ENCODE measurements at regions not wholly inside any gene's neighbourhood (a gene's known extent, or its start where the extent isn't known, plus 50 kb on each side); places are given as distances from the start of the nearest gene placed in this dataset.

DNA sequence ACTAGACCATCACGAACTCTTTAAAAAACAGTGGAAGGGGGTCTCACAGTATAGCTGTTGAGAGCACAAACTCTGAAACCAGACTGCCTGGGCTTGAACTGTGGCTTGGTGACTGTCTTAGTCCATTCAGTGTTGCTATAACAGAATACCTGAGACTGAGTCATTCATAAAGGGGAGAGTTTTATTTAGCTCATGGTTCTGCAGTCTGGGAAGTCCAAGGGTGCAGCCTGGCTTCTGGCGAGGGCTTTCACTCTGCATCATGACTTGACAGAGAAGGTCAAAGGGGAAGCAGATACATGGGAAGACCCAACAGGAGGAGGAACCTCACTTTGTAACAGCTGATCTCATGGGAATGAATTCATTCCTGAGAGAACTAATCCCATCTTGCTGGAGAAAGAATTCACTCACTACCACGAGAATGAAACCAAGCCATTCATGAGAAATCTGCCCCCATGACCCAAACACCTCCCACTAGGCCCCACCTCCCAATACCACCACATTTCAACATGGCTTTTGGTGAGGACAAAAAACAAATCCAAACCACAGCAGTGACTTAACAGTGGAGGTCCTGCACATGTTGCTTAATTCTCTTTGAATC is 116.7 kb upstream of the STOX2 start:
- no peak overlapping the region for H2BK12ac ChIP-seq (ENCODE audit: low read length)

DNA sequence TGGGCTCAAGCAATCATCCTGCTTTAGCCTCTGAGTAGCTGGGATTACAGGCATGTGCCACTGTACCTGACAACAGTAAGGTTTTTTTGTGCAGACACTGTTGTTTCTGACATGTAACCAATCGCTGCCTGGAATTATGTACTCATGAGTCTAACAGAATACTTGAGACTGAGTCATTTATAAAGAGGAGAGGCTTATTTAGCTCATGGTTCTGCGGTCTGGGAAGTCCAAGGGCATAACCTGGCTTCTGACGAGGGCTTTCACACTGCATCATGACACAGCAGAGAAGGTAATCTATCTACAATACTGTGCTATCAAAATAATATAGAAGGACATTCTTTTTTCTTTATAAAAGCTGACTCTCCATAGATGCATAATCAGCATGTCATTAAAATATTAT is 115.5 kb upstream of the STOX2 start:
- Histone ChIP-seq H3K27ac (replicated peaks; ENCODE audit: low read length) (no peak overlapping the region), H2AFZ (ENCODE audit: low read length) (no peak overlapping the region), H2BK5ac (ENCODE audit: low read length) (no peak overlapping the region), H3K4ac (ENCODE audit: low read length) (no peak overlapping the region), H2BK120ac (ENCODE audit: low read depth, low read length) (no peak overlapping the region), H2BK15ac (ENCODE audit: low read length) (no peak overlapping the region), H3K14ac (ENCODE audit: low read length) (no peak overlapping the region), H3K18ac (ENCODE audit: low read length) (no peak overlapping the region), H4K8ac (ENCODE audit: low read depth, low read length) (no peak overlapping the region), H4K91ac (ENCODE audit: low read depth, low read length, poor library complexity) (no peak overlapping the region), H3K36me3 (replicated peaks in 1 of 2; ENCODE audit: control insufficient read depth in 2 of 2, insufficient read depth in 2 of 2, low read length in 2 of 2) (no peaks in the 10 kb centered on the region), H3K9me3 (replicated peaks in 1 of 2; ENCODE audit: control insufficient read depth in 2 of 2, insufficient read depth in 1 of 2, low read depth in 1 of 2, low read length in 2 of 2) (peaks cover 2 to 10% of the 10 kb centered on the region in 2 donors), H3K4me3 (ENCODE audit: low read length in 2 of 2) (no peak overlapping the region), H3K4me2 (ENCODE audit: insufficient read depth, low read length, poor library complexity, severe bottlenecking) (no peak overlapping the region), H3K79me1 (ENCODE audit: low read depth, low read length) (no peaks in the 10 kb centered on the region), H3K4me1 (ENCODE audit: control insufficient read depth in 2 of 2, insufficient read depth in 1 of 2, low read depth in 1 of 2, low read length in 2 of 2) (no peaks in the 10 kb centered on the region), H3K9ac (ENCODE audit: low read depth, low read length, poor library complexity) (no peak overlapping the region), H3K23ac (ENCODE audit: low read depth, low read length, poor library complexity) (no peak overlapping the region), H2BK12ac (ENCODE audit: low read length) (no peak overlapping the region), H2AK5ac (ENCODE audit: low read depth, low read length) (no peak overlapping the region), H3K27me3 (ENCODE audit: control insufficient read depth in 3 of 3, insufficient read depth in 3 of 3, low read depth in 1 of 3, low read length in 3 of 3) (peaks cover 0 to 4% (median 0%) of the 10 kb centered on the region in 3 experiments)
- WGBS, 2 donors (ENCODE audit: extremely low coverage in 2 of 2, insufficient read length in 2 of 2, insufficient replicate concordance in 1 of 2) = no CpG with 5 or more reads among the region's 3 CpGs
- DNase-seq (ENCODE audit: low spot score) = no peak

More for the DNA sequence above, 116.7 kb upstream of the STOX2 start:
- Histone ChIP-seq H3K4me3 (ENCODE audit: low read length in 2 of 2) (no peak overlapping the region), H4K8ac (ENCODE audit: low read depth, low read length) (no peak overlapping the region), H3K79me1 (ENCODE audit: low read depth, low read length) (no peaks in the 10 kb centered on the region), H3K14ac (ENCODE audit: low read length) (no peak overlapping the region), H3K23ac (ENCODE audit: low read depth, low read length, poor library complexity) (no peak overlapping the region), H2BK5ac (ENCODE audit: low read length) (no peak overlapping the region), H3K27ac (replicated peaks; ENCODE audit: low read length) (no peak overlapping the region), H3K4me1 (ENCODE audit: control insufficient read depth in 2 of 2, insufficient read depth in 1 of 2, low read depth in 1 of 2, low read length in 2 of 2) (peaks cover 2 to 3% of the 10 kb centered on the region in 2 donors), H2AFZ (ENCODE audit: low read length) (no peak overlapping the region), H3K9me3 (replicated peaks in 1 of 2; ENCODE audit: control insufficient read depth in 2 of 2, insufficient read depth in 1 of 2, low read depth in 1 of 2, low read length in 2 of 2) (peaks cover 0 to 3% of the 10 kb centered on the region in 2 donors), H2BK15ac (ENCODE audit: low read length) (no peak overlapping the region), H4K91ac (ENCODE audit: low read depth, low read length, poor library complexity) (no peak overlapping the region), H2BK120ac (ENCODE audit: low read depth, low read length) (no peak overlapping the region), H3K9ac (ENCODE audit: low read depth, low read length, poor library complexity) (no peak overlapping the region), H3K4ac (ENCODE audit: low read length) (no peak overlapping the region), H3K18ac (ENCODE audit: low read length) (no peak overlapping the region), H3K27me3 (ENCODE audit: control insufficient read depth in 3 of 3, insufficient read depth in 3 of 3, low read depth in 1 of 3, low read length in 3 of 3) (no peaks in the 10 kb centered on the region), H3K36me3 (replicated peaks in 1 of 2; ENCODE audit: control insufficient read depth in 2 of 2, insufficient read depth in 2 of 2, low read length in 2 of 2) (no peaks in the 10 kb centered on the region), H3K4me2 (ENCODE audit: insufficient read depth, low read length, poor library complexity, severe bottlenecking) (no peak overlapping the region), H2AK5ac (ENCODE audit: low read depth, low read length) (no peak overlapping the region)
- WGBS, 2 donors (ENCODE audit: extremely low coverage in 2 of 2, insufficient read length in 2 of 2, insufficient replicate concordance in 1 of 2) = no CpG with 5 or more reads among the region's 3 CpGs
- no peak for DNase-seq (ENCODE audit: low spot score)

- Histone ChIP-seq H3K4me2 (ENCODE audit: insufficient read depth, low read length, poor library complexity, severe bottlenecking) (no peak overlapping the region), H2AFZ (ENCODE audit: low read length) (no peak overlapping the region), H3K4me1 (ENCODE audit: control insufficient read depth in 2 of 2, insufficient read depth in 1 of 2, low read depth in 1 of 2, low read length in 2 of 2) (no peaks in the 10 kb centered on the region), H3K9ac (ENCODE audit: low read depth, low read length, poor library complexity) (no peak overlapping the region), H3K18ac (ENCODE audit: low read length) (no peak overlapping the region), H2BK12ac (ENCODE audit: low read length) (no peak overlapping the region), H3K79me1 (ENCODE audit: low read depth, low read length) (no peaks in the 10 kb centered on the region), H2BK15ac (ENCODE audit: low read length) (no peak overlapping the region), H4K8ac (ENCODE audit: low read depth, low read length) (no peak overlapping the region), H3K27ac (replicated peaks; ENCODE audit: low read length) (no peak overlapping the region), H3K23ac (ENCODE audit: low read depth, low read length, poor library complexity) (no peak overlapping the region), H2AK5ac (ENCODE audit: low read depth, low read length) (no peak overlapping the region), H3K9me3 (replicated peaks in 1 of 2; ENCODE audit: control insufficient read depth in 2 of 2, insufficient read depth in 1 of 2, low read depth in 1 of 2, low read length in 2 of 2) (peaks cover 2 to 19% of the 10 kb centered on the region in 2 donors), H3K14ac (ENCODE audit: low read length) (no peak overlapping the region), H3K4ac (ENCODE audit: low read length) (no peak overlapping the region), H4K91ac (ENCODE audit: low read depth, low read length, poor library complexity) (no peak overlapping the region), H3K4me3 (ENCODE audit: low read length in 2 of 2) (no peak overlapping the region), H3K36me3 (replicated peaks in 1 of 2; ENCODE audit: control insufficient read depth in 2 of 2, insufficient read depth in 2 of 2, low read length in 2 of 2) (no peaks in the 10 kb centered on the region), H2BK120ac (ENCODE audit: low read depth, low read length) (no peak overlapping the region), H2BK5ac (ENCODE audit: low read length) (no peak overlapping the region), H3K27me3 (ENCODE audit: control insufficient read depth in 3 of 3, insufficient read depth in 3 of 3, low read depth in 1 of 3, low read length in 3 of 3) (peaks cover 0 to 11% (median 0%) of the 10 kb centered on the region in 3 experiments)
- WGBS, 2 donors (ENCODE audit: extremely low coverage in 2 of 2, insufficient read length in 2 of 2, insufficient replicate concordance in 1 of 2) = no CpG with 5 or more reads among the region's 4 CpGs
- DNase-seq (ENCODE audit: low spot score) = no peak
Measured at GRCh38 chr4:183790661-183791060, 114.4 kb upstream of the STOX2 start.

- Histone ChIP-seq H2BK5ac (ENCODE audit: low read length) (no peak overlapping the region), H3K23ac (ENCODE audit: low read depth, low read length, poor library complexity) (no peak overlapping the region), H4K8ac (ENCODE audit: low read depth, low read length) (no peak overlapping the region), H3K27me3 (ENCODE audit: control insufficient read depth in 3 of 3, insufficient read depth in 3 of 3, low read depth in 1 of 3, low read length in 3 of 3) (peaks cover 15 to 74% (median 48%) of the 10 kb centered on the region in 3 experiments), H3K4me2 (ENCODE audit: insufficient read depth, low read length, poor library complexity, severe bottlenecking) (peak overlapping the region; percentile 92), H3K36me3 (replicated peaks in 1 of 2; ENCODE audit: control insufficient read depth in 2 of 2, insufficient read depth in 2 of 2, low read length in 2 of 2) (no peaks in the 10 kb centered on the region), H3K4me3 (ENCODE audit: low read length in 2 of 2) (peak overlapping the region in 1 of 2 donors; percentile 82), H2BK15ac (ENCODE audit: low read length) (no peak overlapping the region), H2AFZ (ENCODE audit: low read length) (peak overlapping the region; percentile 94), H3K4me1 (ENCODE audit: control insufficient read depth in 2 of 2, insufficient read depth in 1 of 2, low read depth in 1 of 2, low read length in 2 of 2) (peaks cover 0 to 2% of the 10 kb centered on the region in 2 donors), H3K4ac (ENCODE audit: low read length) (no peak overlapping the region), H2AK5ac (ENCODE audit: low read depth, low read length) (no peak overlapping the region), H2BK12ac (ENCODE audit: low read length) (no peak overlapping the region), H4K91ac (ENCODE audit: low read depth, low read length, poor library complexity) (no peak overlapping the region), H3K9ac (ENCODE audit: low read depth, low read length, poor library complexity) (peak overlapping the region; percentile 66), H2BK120ac (ENCODE audit: low read depth, low read length) (no peak overlapping the region), H3K79me1 (ENCODE audit: low read depth, low read length) (no peaks in the 10 kb centered on the region), H3K18ac (ENCODE audit: low read length) (peak overlapping the region; percentile 61), H3K27ac (replicated peaks; ENCODE audit: low read length) (no peak overlapping the region), H3K14ac (ENCODE audit: low read length) (no peak overlapping the region), H3K9me3 (replicated peaks in 1 of 2; ENCODE audit: control insufficient read depth in 2 of 2, insufficient read depth in 1 of 2, low read depth in 1 of 2, low read length in 2 of 2) (peaks cover 2 to 29% of the 10 kb centered on the region in 2 donors)
- peak; percentile 6 for DNase-seq (ENCODE audit: low spot score)
- WGBS, 2 donors (ENCODE audit: extremely low coverage in 2 of 2, insufficient read length in 2 of 2, insufficient replicate concordance in 1 of 2) = no CpG with 5 or more reads among the region's 39 CpGs
Measured at GRCh38 chr4:183797011-183797444, 108.1 kb upstream of the STOX2 start.

Data from neuronal stem cell (in vitro differentiated cells).